ENCODE measurements at regions not wholly inside any gene's neighbourhood (a gene's known extent, or its start where the extent isn't known, plus 50 kb on each side); places are given as distances from the start of the nearest gene placed in this dataset.

DNA sequence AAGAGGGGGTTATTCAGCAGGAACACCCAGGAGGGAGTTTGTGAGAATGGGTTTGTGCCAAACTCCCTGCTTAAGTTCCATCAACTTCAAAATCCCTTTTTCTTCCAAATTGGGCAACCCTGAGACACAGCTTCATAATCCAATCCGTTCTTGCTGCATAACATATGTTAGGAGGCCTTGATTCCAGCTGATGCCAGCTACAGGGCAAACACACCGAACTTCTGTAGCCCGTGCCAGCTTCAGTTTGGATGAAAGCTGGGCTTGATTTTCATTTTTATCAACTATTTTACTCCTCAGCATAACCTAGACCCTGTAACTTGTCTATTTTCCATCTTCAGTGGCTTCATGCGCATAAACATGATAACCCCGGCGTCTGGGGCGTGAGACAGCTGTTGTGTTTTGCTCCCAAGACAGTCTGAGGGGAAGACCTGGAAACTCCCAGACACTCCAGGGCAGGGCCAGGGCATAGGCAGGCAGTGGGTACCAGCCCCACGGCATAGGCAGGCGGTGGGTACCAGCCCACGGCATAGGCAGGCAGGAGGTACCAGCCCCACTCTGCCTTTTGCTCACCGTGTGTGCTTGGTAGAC is 220.4 kb downstream of the C16orf95 start:
- TF ChIP-seq ZFX (IDR thresholded peaks at IDR 0.05; ENCODE audit: borderline replicate concordance) = no peak
- TF ChIP-seq, protein P1, sequence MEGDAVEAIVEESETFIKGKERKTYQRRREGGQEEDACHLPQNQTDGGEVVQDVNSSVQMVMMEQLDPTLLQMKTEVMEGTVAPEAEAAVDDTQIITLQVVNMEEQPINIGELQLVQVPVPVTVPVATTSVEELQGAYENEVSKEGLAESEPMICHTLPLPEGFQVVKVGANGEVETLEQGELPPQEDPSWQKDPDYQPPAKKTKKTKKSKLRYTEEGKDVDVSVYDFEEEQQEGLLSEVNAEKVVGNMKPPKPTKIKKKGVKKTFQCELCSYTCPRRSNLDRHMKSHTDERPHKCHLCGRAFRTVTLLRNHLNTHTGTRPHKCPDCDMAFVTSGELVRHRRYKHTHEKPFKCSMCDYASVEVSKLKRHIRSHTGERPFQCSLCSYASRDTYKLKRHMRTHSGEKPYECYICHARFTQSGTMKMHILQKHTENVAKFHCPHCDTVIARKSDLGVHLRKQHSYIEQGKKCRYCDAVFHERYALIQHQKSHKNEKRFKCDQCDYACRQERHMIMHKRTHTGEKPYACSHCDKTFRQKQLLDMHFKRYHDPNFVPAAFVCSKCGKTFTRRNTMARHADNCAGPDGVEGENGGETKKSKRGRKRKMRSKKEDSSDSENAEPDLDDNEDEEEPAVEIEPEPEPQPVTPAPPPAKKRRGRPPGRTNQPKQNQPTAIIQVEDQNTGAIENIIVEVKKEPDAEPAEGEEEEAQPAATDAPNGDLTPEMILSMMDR (IDR thresholded peaks at IDR 0.05) = no peak
- H3K27ac ChIP-seq = no peak overlapping the region

DNA sequence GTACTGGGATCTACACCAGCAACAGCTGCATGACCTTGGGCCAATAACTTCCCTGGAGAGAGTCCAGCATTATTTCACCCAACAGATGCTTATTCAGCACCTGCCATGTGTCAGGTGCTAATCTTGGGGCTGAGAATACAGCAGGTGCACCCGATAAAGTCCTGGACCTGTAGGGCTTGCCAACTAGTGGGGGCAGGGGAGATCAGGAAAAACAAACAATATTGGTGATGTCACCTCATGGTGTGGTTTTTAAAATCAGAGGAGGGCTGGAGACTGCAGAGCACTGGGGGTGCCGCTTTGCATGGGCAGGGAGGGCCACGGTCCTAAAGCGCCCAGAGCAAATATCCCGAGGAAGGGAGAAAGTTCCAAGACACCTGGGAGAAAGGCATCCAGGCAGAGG is 218.8 kb downstream of the C16orf95 start:
- H3K27ac ChIP-seq = no peak overlapping the region
- no peak for TF ChIP-seq ZFX (IDR thresholded peaks at IDR 0.05; ENCODE audit: borderline replicate concordance)
- TF ChIP-seq, protein P1 (IDR thresholded peaks at IDR 0.05) = no peak

DNA sequence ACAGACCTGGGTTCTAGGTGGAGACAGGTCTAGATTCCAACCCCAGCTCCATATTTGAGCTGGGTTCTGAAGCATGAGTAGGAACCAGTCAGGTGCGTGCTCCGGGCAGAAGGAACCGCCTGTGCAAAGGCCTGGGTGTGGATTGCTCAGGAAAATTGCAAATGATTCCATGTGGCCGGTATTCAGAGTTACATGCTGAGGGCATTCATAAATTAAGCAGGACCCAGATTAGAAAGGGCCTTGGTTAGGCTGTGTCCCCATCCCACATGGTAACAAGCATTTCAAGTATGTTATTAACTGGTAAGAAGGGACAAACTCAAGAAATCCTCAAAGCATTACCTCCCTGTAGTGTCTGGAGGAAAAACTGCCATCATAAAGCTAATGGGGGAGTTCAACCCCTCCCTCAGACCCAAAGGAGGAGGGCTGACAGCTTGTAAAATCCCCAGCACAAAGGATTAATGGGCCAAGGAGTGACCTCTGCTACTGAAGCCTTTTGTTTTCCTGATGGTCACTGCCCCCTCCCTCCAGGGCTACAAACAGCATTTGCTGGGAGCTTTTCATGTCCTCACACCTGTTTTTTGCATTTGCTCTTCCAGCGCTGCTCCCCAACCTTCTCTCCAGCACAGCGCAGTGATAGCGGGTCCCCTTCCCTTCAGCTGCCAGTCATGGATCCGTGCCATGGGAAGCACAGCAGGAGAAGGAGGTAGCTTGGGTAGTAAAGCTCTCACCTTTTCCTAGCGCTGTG is 218.0 kb downstream of the C16orf95 start:
- no peak overlapping the region for H3K27ac ChIP-seq
- TF ChIP-seq ZFX (IDR thresholded peaks at IDR 0.05; ENCODE audit: borderline replicate concordance) = no peak
- TF ChIP-seq, protein P1 (IDR thresholded peaks at IDR 0.05) = no peak

DNA sequence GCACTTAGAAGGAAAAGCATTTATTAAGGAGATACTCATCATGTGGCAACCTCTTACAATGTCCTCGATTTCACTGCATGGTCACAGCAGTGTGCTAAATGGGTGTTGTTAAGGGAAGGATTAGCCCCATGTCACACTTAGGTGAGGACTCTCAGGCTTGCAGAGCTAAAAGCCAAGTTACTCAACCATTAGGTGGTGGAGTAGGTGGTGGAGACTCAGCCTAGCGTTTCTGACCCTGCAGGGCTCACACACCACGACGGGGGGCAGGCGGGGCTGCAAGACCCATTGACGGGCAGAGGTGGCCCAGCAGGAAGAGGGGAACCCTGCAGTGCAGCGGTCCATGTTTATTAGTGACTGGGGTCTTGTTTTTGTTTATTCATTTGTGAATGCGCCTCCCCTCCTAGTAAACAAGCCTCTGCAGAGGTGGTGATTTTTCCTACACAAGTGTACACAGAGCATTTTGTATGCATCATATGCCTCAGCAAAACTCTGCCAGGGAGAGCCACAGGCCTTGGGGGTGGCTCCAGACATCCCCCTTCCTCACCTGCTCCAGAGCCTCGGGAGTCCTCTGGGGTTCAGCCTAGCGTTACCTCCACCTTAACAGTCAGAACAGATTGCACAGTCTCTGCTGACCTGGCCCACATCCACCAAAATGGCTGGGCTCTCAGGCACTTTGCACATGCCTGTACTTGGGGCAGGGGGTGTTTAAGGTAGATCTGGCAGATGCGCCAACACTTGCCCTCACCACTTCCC is 216.7 kb downstream of the C16orf95 start:
- no peak overlapping the region for H3K27ac ChIP-seq
- no peak for TF ChIP-seq ZFX (IDR thresholded peaks at IDR 0.05; ENCODE audit: borderline replicate concordance)
- TF ChIP-seq, protein P1 (IDR thresholded peaks at IDR 0.05) = no peak

DNA sequence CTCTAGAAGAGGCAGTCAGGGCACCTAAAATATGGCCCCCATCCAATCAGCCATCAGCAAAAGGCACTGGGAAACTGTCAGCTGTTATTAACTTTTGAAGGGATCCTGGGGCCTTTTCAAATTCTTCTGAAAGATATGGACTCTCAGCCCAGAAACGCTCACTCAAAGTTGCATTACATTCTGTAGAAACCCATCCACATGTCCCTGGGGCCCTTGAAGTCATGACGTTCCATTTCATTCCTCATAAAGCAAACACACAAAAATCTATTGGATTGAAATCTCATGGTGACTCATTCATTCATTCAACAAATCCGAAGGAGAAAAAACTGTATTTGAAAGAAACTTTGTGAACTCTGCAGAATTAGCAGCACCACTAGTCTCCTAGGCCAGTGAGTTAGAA is 215.3 kb downstream of the C16orf95 start:
- no peak overlapping the region for H3K27ac ChIP-seq
- TF ChIP-seq, protein P1 (IDR thresholded peaks at IDR 0.05) = no peak
- no peak for TF ChIP-seq ZFX (IDR thresholded peaks at IDR 0.05; ENCODE audit: borderline replicate concordance)

DNA sequence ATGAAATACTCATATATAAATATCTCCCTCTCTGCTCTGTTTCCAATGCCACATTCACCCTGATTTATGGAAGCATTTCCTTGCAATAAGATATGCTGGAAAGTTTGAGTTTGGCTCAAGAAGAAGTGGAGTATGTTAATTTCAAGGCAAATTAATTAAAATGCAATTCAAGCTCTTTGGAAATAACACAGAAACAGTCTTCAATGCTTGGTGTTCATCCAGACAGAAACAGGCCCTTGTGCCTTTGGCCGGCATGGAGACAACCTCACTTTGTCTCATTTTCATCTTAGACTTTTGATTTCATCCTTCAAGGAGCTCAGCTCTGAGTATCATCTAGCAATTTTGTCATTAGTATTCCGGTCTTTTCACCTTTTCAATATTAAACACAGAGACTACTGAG is 210.0 kb downstream of the C16orf95 start:
- H3K27ac ChIP-seq = no peak overlapping the region
- TF ChIP-seq, protein P1 (IDR thresholded peaks at IDR 0.05) = no peak
- TF ChIP-seq ZFX (IDR thresholded peaks at IDR 0.05; ENCODE audit: borderline replicate concordance) = no peak

DNA sequence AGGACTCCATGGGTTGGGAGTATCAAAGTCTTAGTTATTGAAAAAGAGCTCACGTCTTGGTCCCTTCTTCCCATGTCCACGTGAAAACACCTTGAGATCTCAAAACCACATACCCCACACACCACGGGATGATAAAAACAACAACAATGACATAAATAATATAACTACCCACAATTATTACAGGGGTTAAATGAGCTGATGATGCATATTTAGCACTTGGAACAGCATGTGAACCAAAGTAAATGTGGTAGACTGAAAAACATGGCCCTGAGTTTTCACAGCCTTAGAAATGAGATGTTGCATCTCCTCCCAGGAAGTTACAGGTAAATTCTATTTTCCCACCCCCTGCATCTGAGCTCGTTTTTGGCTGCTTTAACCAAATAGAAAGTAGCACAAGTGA is 208.9 kb downstream of the C16orf95 start:
- TF ChIP-seq ZFX (IDR thresholded peaks at IDR 0.05; ENCODE audit: borderline replicate concordance) = no peak
- TF ChIP-seq, protein P1 (IDR thresholded peaks at IDR 0.05) = no peak
- H3K27ac ChIP-seq = no peak overlapping the region

All from 22Rv1 (cell line).